ENCODE measurements at regions not wholly inside any gene's neighbourhood (a gene's known extent, or its start where the extent isn't known, plus 50 kb on each side); places are given as distances from the start of the nearest gene placed in this dataset.

DNA sequence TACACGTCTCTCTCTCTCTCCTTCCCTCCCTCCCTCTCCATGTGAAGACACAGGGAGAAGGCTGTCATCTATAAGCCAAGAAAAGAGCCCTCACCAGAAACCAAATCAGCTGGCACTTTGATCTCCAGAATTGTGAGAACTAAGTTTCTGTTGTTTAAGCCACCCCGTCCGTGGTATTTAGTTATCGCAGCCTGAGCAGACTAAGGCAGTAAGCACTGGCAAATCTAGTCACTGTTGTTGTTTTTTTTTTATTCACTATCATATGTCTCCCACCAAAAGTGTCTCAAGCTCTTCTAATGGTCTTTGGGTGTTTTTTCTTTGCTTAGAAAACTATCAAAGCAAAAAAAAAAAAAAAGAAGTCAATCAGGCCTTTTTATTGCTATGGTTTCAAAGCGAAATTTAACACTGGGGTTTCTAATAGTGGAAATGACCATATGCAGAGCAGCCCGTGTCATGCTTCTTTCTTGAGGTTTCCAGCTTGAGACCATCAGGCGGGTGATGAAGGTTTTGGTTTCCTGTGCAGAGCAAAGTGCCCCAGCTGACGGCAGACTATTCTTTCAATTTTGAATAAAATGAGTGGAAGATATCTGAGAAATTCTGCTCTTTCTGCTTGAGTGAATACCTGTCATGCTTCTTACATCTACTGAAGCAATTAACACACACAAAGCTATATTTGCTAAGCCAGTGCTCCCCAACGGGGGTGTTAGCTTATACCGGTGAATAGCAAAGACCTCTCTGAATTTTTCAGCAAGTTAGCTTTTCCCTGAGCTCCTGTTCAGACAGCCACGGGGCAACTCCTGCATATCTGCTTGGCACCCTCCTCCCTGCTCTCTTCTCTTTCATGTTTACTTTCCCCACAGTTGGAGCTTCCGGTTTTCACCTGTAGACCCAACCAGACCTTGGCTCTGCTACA lies 394.1 kb upstream of the ATP5MC3 start:
- TF ChIP-seq, protein P1, sequence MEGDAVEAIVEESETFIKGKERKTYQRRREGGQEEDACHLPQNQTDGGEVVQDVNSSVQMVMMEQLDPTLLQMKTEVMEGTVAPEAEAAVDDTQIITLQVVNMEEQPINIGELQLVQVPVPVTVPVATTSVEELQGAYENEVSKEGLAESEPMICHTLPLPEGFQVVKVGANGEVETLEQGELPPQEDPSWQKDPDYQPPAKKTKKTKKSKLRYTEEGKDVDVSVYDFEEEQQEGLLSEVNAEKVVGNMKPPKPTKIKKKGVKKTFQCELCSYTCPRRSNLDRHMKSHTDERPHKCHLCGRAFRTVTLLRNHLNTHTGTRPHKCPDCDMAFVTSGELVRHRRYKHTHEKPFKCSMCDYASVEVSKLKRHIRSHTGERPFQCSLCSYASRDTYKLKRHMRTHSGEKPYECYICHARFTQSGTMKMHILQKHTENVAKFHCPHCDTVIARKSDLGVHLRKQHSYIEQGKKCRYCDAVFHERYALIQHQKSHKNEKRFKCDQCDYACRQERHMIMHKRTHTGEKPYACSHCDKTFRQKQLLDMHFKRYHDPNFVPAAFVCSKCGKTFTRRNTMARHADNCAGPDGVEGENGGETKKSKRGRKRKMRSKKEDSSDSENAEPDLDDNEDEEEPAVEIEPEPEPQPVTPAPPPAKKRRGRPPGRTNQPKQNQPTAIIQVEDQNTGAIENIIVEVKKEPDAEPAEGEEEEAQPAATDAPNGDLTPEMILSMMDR (IDR thresholded peaks at IDR 0.05): no peak
- Mint-ChIP-seq H3K4me3 (peak overlapping the region; percentile 26), H3K27ac (peak overlapping the region; percentile 3), H3K4me1 (peaks cover 50% of the 10 kb centered on the region), H3K27me3 (ENCODE audit: low read depth, poor library complexity) (no peaks in the 10 kb centered on the region), H3K9me3 (peaks cover 5% of the 10 kb centered on the region), H3K36me3 (ENCODE audit: low read depth) (no peaks in the 10 kb centered on the region)
- no peak for DNase-seq

DNA sequence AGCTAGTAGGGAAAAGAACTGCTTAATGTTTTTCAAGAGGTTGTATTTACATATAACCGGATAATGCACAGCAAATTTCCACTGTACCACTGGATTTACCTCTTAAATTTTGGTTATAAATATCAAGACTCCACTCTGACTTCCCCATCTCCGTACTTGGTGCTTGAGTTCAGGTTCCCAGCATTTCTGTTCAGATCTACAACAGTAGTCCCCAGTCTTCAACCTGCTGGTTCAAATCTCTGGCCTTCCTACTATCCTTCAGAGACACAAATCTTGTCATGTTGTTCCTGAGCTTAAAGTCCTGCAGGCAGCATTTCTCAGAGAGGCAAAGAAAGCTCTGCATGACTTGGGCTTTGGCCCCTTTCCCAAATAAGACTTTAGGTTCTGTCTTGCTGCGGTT lies 392.6 kb upstream of the ATP5MC3 start:
- Mint-ChIP-seq H3K4me3 (no peak overlapping the region), H3K27ac (no peak overlapping the region), H3K9me3 (no peaks in the 10 kb centered on the region), H3K27me3 (ENCODE audit: low read depth, poor library complexity) (peaks cover 2% of the 10 kb centered on the region), H3K4me1 (peaks cover 44% of the 10 kb centered on the region), H3K36me3 (ENCODE audit: low read depth) (no peaks in the 10 kb centered on the region)
- TF ChIP-seq, protein P1 (IDR thresholded peaks at IDR 0.05): no peak
- no peak for DNase-seq

DNA sequence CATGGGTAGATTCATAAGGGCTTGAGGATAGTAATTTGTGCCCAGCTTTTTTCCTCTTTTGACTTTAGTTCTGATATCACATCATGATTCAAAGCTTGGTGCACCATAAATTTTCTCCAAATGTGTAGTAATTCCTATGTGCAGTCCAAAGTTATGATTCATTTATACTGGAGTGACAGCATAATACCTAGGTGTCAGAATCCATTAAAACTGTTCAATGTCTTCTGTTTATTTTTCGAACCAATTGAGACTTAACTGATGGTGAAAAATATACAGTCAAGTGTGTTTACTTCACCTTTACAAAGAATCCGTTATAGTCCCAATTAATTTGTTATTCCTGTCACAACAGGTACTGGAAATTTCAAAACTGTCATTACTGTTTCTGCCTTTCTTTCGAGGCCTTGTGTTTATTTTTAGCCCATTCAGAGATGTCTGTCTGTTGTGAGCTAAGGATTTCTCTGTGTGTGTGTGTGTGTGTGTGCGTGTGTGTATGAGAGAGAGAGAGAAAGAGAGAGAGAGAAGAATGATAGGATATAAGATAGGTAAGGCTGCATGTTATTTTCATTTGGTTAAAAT lies 389.7 kb upstream of the ATP5MC3 start:
- Mint-ChIP-seq H3K9me3 (no peaks in the 10 kb centered on the region), H3K4me1 (peaks cover 28% of the 10 kb centered on the region), H3K27me3 (ENCODE audit: low read depth, poor library complexity) (peaks cover 2% of the 10 kb centered on the region), H3K4me3 (no peak overlapping the region), H3K36me3 (ENCODE audit: low read depth) (no peaks in the 10 kb centered on the region), H3K27ac (no peak overlapping the region)
- TF ChIP-seq, protein P1 (IDR thresholded peaks at IDR 0.05): no peak
- no peak for DNase-seq

DNA sequence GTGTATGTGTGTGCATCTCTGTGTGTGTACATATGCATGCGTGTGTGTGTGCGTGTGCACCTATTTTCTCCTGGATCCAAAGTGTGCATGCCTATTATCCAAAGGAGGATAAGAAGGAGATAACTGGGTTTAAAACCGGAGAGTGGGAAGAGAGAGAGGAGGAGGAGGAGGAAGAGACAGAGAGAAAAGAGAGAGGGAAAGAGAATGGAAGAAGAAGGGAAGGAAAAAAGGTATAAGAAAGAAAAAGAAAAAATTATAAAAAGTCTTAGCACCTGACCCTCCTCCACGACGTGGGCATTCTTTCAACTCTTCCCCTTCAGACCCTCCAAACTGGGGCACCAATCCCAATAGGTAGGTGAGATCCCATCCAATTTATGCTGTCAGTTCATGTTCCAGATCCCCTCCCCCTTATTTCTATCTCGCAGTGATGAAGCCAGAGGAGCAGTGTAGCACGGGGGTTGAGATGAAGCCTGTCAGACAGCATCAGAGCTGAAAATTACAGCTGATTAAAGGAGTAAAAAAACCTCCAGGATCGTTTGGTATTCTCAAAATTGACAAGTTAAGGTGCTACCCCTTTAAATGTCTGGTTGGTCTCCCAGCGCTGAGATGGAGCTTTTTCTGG lies 386.7 kb upstream of the ATP5MC3 start:
- H3K36me3 Mint-ChIP-seq (ENCODE audit: low read depth): no peaks in the 10 kb centered on the region
- no peak for DNase-seq
- H3K27ac Mint-ChIP-seq: no peak overlapping the region
- peaks cover 2% of the 10 kb centered on the region for H3K27me3 Mint-ChIP-seq (ENCODE audit: low read depth, poor library complexity)
- TF ChIP-seq, protein P1 (IDR thresholded peaks at IDR 0.05): no peak
- no peak overlapping the region for H3K4me3 Mint-ChIP-seq
- peaks cover 15% of the 10 kb centered on the region for H3K4me1 Mint-ChIP-seq
- no peaks in the 10 kb centered on the region for H3K9me3 Mint-ChIP-seq

DNA sequence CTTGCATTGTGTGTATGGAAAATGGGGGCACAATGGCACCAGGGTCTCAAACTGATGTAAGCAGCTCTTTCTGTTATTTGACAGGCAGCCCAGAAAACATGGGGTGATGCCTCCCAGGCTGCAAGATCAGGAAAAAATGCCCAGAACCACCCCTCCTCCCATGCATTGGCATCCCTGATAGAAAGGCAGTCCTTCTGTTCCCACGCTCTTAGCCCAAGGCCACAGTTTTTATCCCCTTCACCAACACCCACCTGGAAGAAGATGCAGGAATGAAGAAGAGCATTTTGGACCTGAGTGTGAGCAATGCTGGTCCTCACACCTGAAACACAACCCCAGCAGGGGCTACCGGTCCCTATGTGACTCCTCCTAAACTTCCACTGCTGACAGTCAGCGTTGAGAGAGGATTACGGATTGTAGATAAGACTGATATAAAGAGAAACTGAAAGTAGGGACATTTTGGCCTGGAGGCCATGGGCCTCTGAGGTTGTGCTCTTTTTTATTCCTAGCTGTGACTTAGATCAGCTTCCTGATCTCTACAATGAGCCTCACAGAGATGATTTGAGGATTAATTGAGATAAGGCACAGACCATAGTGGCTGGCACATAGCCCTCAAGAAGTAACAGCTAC lies 386.0 kb upstream of the ATP5MC3 start:
- TF ChIP-seq, protein P1 (IDR thresholded peaks at IDR 0.05): no peak
- DNase-seq: no peak
- H3K9me3 Mint-ChIP-seq: no peaks in the 10 kb centered on the region
- H3K27ac Mint-ChIP-seq: no peak overlapping the region
- H3K4me3 Mint-ChIP-seq: no peak overlapping the region
- peaks cover 15% of the 10 kb centered on the region for H3K4me1 Mint-ChIP-seq
- no peaks in the 10 kb centered on the region for H3K36me3 Mint-ChIP-seq (ENCODE audit: low read depth)
- H3K27me3 Mint-ChIP-seq (ENCODE audit: low read depth, poor library complexity): peaks cover 2% of the 10 kb centered on the region

All from nephron progenitor cell (in vitro differentiated cells).